WTC11 (cell line): ENCODE measurements at regions not wholly inside any gene's neighbourhood (a gene's known extent, or its start where the extent isn't known, plus 50 kb on each side); places are given as distances from the start of the nearest gene placed in this dataset.

Experiments
- ATAC-seq: fragments of 200-7000 bp; cut with Tn5 transposase; 2 replicates; pipeline ENCODE4 v1.10.0; 2021; ENCODE audit warnings: mild to moderate bottlenecking, moderate library complexity
- CTCF ChIA-PET: fragments of 300-600 bp; sonication (Branson Sonifier 250); formaldehyde crosslinking; loops from one replicate; lab custom pipeline; 2021; ENCODE audit warnings: antibody characterized with exemption; lab: Charles Lee
- POLR2A ChIA-PET: fragments of 350-600 bp; sonication (Branson Sonifier 250); formaldehyde crosslinking; loops from one replicate; lab custom pipeline; 2021; ENCODE audit warnings: antibody characterized with exemption; lab: Charles Lee
- DNase-seq: peaks from one replicate; pipeline ENCODE4 v3.0.0; 2021; ENCODE audit warnings: low spot score
- H3K27ac Mint-ChIP-seq: 2 replicates; pipeline ENCODE4 v1.8.0; 2021; ENCODE audit warnings: mixed read lengths
- H3K27me3 Mint-ChIP-seq: 2 replicates; pipeline ENCODE4 v1.8.0; 2021; ENCODE audit warnings: low read depth, mild to moderate bottlenecking, moderate library complexity, mixed read lengths
- H3K36me3 Mint-ChIP-seq: 2 replicates; pipeline ENCODE4 v1.8.0; 2021; ENCODE audit warnings: mixed read lengths
- H3K4me1 Mint-ChIP-seq: 2 replicates; pipeline ENCODE4 v1.8.0; 2022; ENCODE audit warnings: mixed read lengths
- H3K4me3 Mint-ChIP-seq: 2 replicates; pipeline ENCODE4 v1.8.0; 2021; ENCODE audit warnings: mild to moderate bottlenecking, moderate library complexity, mixed read lengths
- H3K9me3 Mint-ChIP-seq: 2 replicates; pipeline ENCODE4 v1.8.0; 2021; ENCODE audit warnings: mixed read lengths
- AR ChIP-seq: fragments of 250-450 bp; sonication (Bioruptor Pico); IDR thresholded peaks from 2 replicates; pipeline ENCODE4 v1.9.0; 2021; ENCODE audit warnings: mild to moderate bottlenecking
- ATF1 ChIP-seq: sonication (generic); formaldehyde crosslinking; IDR thresholded peaks from 2 replicates; pipeline ENCODE4 v1.8.1; 2023; ENCODE audit warnings: mild to moderate bottlenecking, moderate library complexity, missing genetic modification reagents
- E2F1 ChIP-seq: sonication (generic); formaldehyde crosslinking; IDR thresholded peaks from 2 replicates; pipeline ENCODE4 v1.8.0; 2022; ENCODE audit warnings: mild to moderate bottlenecking, missing genetic modification reagents
- EMX1 ChIP-seq: fragments of 250-450 bp; sonication (Bioruptor Pico); IDR thresholded peaks from 2 replicates; pipeline ENCODE4 v1.8.0; 2021; ENCODE audit warnings: mild to moderate bottlenecking
- FOXK1 ChIP-seq: sonication (generic); formaldehyde crosslinking; IDR thresholded peaks from 2 replicates; pipeline ENCODE4 v1.8.0; 2022; ENCODE audit warnings: mild to moderate bottlenecking, moderate library complexity, missing genetic modification reagents
- FOXP1 ChIP-seq: sonication (generic); formaldehyde crosslinking; IDR thresholded peaks from 2 replicates; pipeline ENCODE4 v1.8.0; 2022; ENCODE audit warnings: missing genetic modification reagents, mild to moderate bottlenecking, moderate library complexity, borderline replicate concordance
- MXD4 ChIP-seq: fragments of 250-450 bp; sonication (Bioruptor Pico); IDR thresholded peaks from 2 replicates; pipeline ENCODE4 v1.8.0; 2021; ENCODE audit warnings: mild to moderate bottlenecking, moderate library complexity, borderline replicate concordance
- NFE2L1 ChIP-seq: sonication (generic); formaldehyde crosslinking; IDR thresholded peaks from 2 replicates; pipeline ENCODE4 v1.8.1; 2023; ENCODE audit warnings: missing genetic modification reagents
- STAT6 ChIP-seq: sonication (generic); formaldehyde crosslinking; conservative IDR thresholded peaks from 2 replicates; pipeline ENCODE4 v1.8.1; 2023; ENCODE audit warnings: mild to moderate bottlenecking, low read depth, missing genetic modification reagents, moderate library complexity
- TEAD4 ChIP-seq: sonication (generic); formaldehyde crosslinking; IDR thresholded peaks from 2 replicates; pipeline ENCODE4 v1.8.0; 2022; ENCODE audit warnings: mild to moderate bottlenecking, missing genetic modification reagents
- ZNF138 ChIP-seq: sonication (generic); formaldehyde crosslinking; conservative IDR thresholded peaks from 2 replicates; pipeline ENCODE4 v1.8.1; 2022; ENCODE audit warnings: mild to moderate bottlenecking, moderate library complexity, missing genetic modification reagents
- ZNF232 ChIP-seq: sonication (generic); formaldehyde crosslinking; IDR thresholded peaks from 2 replicates; pipeline ENCODE4 v1.8.0; 2022; ENCODE audit warnings: mild to moderate bottlenecking, missing genetic modification reagents
- ZNF532 ChIP-seq: fragments of 250-450 bp; sonication (Bioruptor Pico); IDR thresholded peaks from 2 replicates; pipeline ENCODE4 v1.9.0; 2021; ENCODE audit warnings: mild to moderate bottlenecking, borderline replicate concordance
- ZNF671 ChIP-seq: fragments of 250-450 bp; sonication (Bioruptor Pico); IDR thresholded peaks from 2 replicates; pipeline ENCODE4 v1.8.0; 2021; ENCODE audit warnings: mild to moderate bottlenecking
- TF ChIP-seq, protein P1 (sequence below): sonication (generic); formaldehyde crosslinking; IDR thresholded peaks from 2 replicates; pipeline ENCODE4 v1.8.0; 2022; ENCODE audit warnings: missing genetic modification reagents
- TF ChIP-seq, protein P2 (sequence below): sonication (generic); formaldehyde crosslinking; IDR thresholded peaks from 2 replicates; pipeline ENCODE4 v1.8.0; 2023; ENCODE audit warnings: missing genetic modification reagents

GRCh38 chr6:26183581-26184366 is 96.5 kb downstream of the HFE start (continued):
- TF ChIP-seq, protein P1, sequence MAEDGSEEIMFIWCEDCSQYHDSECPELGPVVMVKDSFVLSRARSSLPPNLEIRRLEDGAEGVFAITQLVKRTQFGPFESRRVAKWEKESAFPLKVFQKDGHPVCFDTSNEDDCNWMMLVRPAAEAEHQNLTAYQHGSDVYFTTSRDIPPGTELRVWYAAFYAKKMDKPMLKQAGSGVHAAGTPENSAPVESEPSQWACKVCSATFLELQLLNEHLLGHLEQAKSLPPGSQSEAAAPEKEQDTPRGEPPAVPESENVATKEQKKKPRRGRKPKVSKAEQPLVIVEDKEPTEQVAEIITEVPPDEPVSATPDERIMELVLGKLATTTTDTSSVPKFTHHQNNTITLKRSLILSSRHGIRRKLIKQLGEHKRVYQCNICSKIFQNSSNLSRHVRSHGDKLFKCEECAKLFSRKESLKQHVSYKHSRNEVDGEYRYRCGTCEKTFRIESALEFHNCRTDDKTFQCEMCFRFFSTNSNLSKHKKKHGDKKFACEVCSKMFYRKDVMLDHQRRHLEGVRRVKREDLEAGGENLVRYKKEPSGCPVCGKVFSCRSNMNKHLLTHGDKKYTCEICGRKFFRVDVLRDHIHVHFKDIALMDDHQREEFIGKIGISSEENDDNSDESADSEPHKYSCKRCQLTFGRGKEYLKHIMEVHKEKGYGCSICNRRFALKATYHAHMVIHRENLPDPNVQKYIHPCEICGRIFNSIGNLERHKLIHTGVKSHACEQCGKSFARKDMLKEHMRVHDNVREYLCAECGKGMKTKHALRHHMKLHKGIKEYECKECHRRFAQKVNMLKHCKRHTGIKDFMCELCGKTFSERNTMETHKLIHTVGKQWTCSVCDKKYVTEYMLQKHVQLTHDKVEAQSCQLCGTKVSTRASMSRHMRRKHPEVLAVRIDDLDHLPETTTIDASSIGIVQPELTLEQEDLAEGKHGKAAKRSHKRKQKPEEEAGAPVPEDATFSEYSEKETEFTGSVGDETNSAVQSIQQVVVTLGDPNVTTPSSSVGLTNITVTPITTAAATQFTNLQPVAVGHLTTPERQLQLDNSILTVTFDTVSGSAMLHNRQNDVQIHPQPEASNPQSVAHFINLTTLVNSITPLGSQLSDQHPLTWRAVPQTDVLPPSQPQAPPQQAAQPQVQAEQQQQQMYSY (CRISPR knock-in tag): no peak
- no peak for TF ChIP-seq STAT6 (CRISPR knock-in tag)

- ATAC-seq: no peak
- ChIA-PET POLR2A (interaction anchor here (1.2 to 9.1 kb wide), 35 partner anchors 9 to 1709 kb away, joined by 3 to 471 read pairs (median 14); a partner anchor contains a TSS), CTCF (interaction anchor here (1.6 to 1.8 kb wide), 2 partner anchors 12 to 26 kb away, joined by 4 to 14 read pairs; a partner anchor contains a TSS)
- H3K27me3 Mint-ChIP-seq: no peaks in the 10 kb centered on the region
- no peaks in the 10 kb centered on the region for H3K36me3 Mint-ChIP-seq
- peak overlapping the region; percentile 99 for H3K27ac Mint-ChIP-seq
- no peak for DNase-seq
- H3K9me3 Mint-ChIP-seq: no peaks in the 10 kb centered on the region
- H3K4me1 Mint-ChIP-seq: peaks cover 45% of the 10 kb centered on the region
- peak overlapping the region; percentile 90 for H3K4me3 Mint-ChIP-seq
- no peak for TF ChIP-seq FOXP1
- TF ChIP-seq AR: peak; percentile 89
- TF ChIP-seq FOXK1 (CRISPR knock-in tag): no peak
- no peak for TF ChIP-seq ZNF138 (CRISPR knock-in tag)
- TF ChIP-seq TEAD4 (CRISPR knock-in tag): no peak
- peak; percentile 86; the same call in 1 of the 2 replicates for TF ChIP-seq EMX1 (CRISPR knock-in tag)
- TF ChIP-seq NFE2L1: no peak
- TF ChIP-seq, protein P2, sequence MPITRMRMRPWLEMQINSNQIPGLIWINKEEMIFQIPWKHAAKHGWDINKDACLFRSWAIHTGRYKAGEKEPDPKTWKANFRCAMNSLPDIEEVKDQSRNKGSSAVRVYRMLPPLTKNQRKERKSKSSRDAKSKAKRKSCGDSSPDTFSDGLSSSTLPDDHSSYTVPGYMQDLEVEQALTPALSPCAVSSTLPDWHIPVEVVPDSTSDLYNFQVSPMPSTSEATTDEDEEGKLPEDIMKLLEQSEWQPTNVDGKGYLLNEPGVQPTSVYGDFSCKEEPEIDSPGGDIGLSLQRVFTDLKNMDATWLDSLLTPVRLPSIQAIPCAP (CRISPR knock-in tag): no peak
- peak; percentile 78; the same call in 1 of the 2 replicates for TF ChIP-seq ZNF532 (CRISPR knock-in tag)
- TF ChIP-seq MXD4 (CRISPR knock-in tag): no peak
- TF ChIP-seq E2F1 (CRISPR knock-in tag): no peak
- TF ChIP-seq ZNF232 (CRISPR knock-in tag): no peak
- TF ChIP-seq ATF1 (CRISPR knock-in tag): no peak
- TF ChIP-seq ZNF671 (CRISPR knock-in tag): peak; percentile 56
Measured at GRCh38 chr6:26184367-26184891, 97.2 kb downstream of the HFE start.
